HEK293 (cell line): ENCODE measurements at regions not wholly inside any gene's neighbourhood (a gene's known extent, or its start where the extent isn't known, plus 50 kb on each side); places are given as distances from the start of the nearest gene placed in this dataset.

Experiments
- CTCF ChIA-PET: fragments of 350-600 bp; formaldehyde crosslinking; extraction: SDS; loops from one replicate; lab custom pipeline; 2021; ENCODE audit warnings: antibody characterized with exemption; lab: Yijun Ruan, JAX
- POLR2A ChIA-PET: fragments of 300-600 bp; formaldehyde crosslinking; extraction: SDS; loops from one replicate; lab custom pipeline; 2020; ENCODE audit warnings: antibody characterized with exemption, inconsistent platforms; lab: Yijun Ruan, JAX
- H3K27ac ChIP-seq: fragments of 200-500 bp; sonication (Bioruptor generic); 2 replicates; pipeline ENCODE4 v1.5.1; 2014; ENCODE audit warnings: low read depth, low read length, control low read depth, inconsistent platforms; ENCODE audit errors: extremely low read depth
- H3K36me3 ChIP-seq, 2 experiments: fragments of 200-500 bp in 1 of 2; sonication (Bioruptor generic) in 1 of 2; 1 replicate in 1 of 2; 2 replicates in 1 of 2; pipeline ENCODE4 v1.5.1; 2014 to 2017; ENCODE audit warnings: inconsistent platforms in 2 of 2, low read length in 2 of 2; ENCODE audit not compliant: control insufficient read depth in 2 of 2, insufficient read depth in 1 of 2
- H3K4me1 ChIP-seq: fragments of 200-500 bp; sonication (Bioruptor generic); 2 replicates; pipeline ENCODE4 v1.5.1; 2014; ENCODE audit warnings: mild to moderate bottlenecking, low read length, inconsistent platforms; ENCODE audit not compliant: control insufficient read depth, insufficient read depth
- H3K4me3 ChIP-seq: 2 replicates; pipeline ENCODE4 v1.5.1; 2011; ENCODE audit warnings: low read depth, mild to moderate bottlenecking, control low read depth, low read length, moderate library complexity
- H3K9me3 ChIP-seq: fragments of 200-500 bp; sonication (Bioruptor generic); 2 replicates; pipeline ENCODE4 v1.5.1; 2014; ENCODE audit warnings: low read depth, low read length, inconsistent platforms; ENCODE audit not compliant: control insufficient read depth, insufficient read depth
- GLIS2 ChIP-seq: fragments of 450-650 bp; formaldehyde crosslinking; IDR thresholded peaks from 2 replicates; pipeline ENCODE4 v1.5.1; 2016; ENCODE audit warnings: missing biosample characterization, missing genetic modification characterization
- KLF7 ChIP-seq: fragments of 450-650 bp; formaldehyde crosslinking; IDR thresholded peaks from 2 replicates; pipeline ENCODE4 v1.5.1; 2016; ENCODE audit warnings: missing biosample characterization, missing genetic modification characterization, borderline replicate concordance
- MEIS1 ChIP-seq: sonication (generic); formaldehyde crosslinking; IDR thresholded peaks from 2 replicates; pipeline ENCODE4 v1.8.1; 2022; ENCODE audit warnings: missing genetic modification reagents, mild to moderate bottlenecking, borderline replicate concordance
- OSR2 ChIP-seq: fragments of 450-650 bp; formaldehyde crosslinking; IDR thresholded peaks from 2 replicates; pipeline ENCODE4 v1.5.1; 2016; ENCODE audit warnings: missing biosample characterization, missing genetic modification characterization
- SCRT2 ChIP-seq: fragments of 450-650 bp; formaldehyde crosslinking; IDR thresholded peaks from 2 replicates; pipeline ENCODE4 v1.5.1; 2016; ENCODE audit warnings: missing biosample characterization, missing genetic modification characterization
- ZBTB21 ChIP-seq: fragments of 450-650 bp; formaldehyde crosslinking; IDR thresholded peaks from 2 replicates; pipeline ENCODE4 v1.5.1; 2017; ENCODE audit warnings: missing biosample characterization, missing genetic modification characterization
- ZFHX2 ChIP-seq: fragments of 450-650 bp; formaldehyde crosslinking; conservative IDR thresholded peaks from 2 replicates; pipeline ENCODE4 v1.5.1; 2016; ENCODE audit warnings: missing biosample characterization, missing genetic modification characterization
- ZNF112 ChIP-seq: fragments of 450-650 bp; formaldehyde crosslinking; IDR thresholded peaks from 2 replicates; pipeline ENCODE4 v1.5.0; 2017; ENCODE audit warnings: missing biosample characterization, missing genetic modification characterization
- ZNF121 ChIP-seq: fragments of 450-650 bp; formaldehyde crosslinking; IDR thresholded peaks from 2 replicates; pipeline ENCODE4 v1.5.1; 2016; ENCODE audit warnings: missing biosample characterization, missing genetic modification characterization
- ZNF16 ChIP-seq: fragments of 450-650 bp; formaldehyde crosslinking; IDR thresholded peaks from 2 replicates; pipeline ENCODE4 v1.5.1; 2016; ENCODE audit warnings: low read depth, missing biosample characterization, missing genetic modification characterization
- ZNF175 ChIP-seq: fragments of 450-650 bp; formaldehyde crosslinking; IDR thresholded peaks from 2 replicates; pipeline ENCODE4 v1.5.1; 2016; ENCODE audit warnings: missing biosample characterization, missing genetic modification characterization
- ZNF239 ChIP-seq: fragments of 450-650 bp; formaldehyde crosslinking; IDR thresholded peaks from 2 replicates; pipeline ENCODE4 v1.5.1; 2016; ENCODE audit warnings: missing biosample characterization, missing genetic modification characterization
- ZNF324 ChIP-seq: fragments of 450-650 bp; formaldehyde crosslinking; IDR thresholded peaks from 2 replicates; pipeline ENCODE4 v1.5.1; 2016; ENCODE audit warnings: missing biosample characterization, missing genetic modification characterization
- ZNF335 ChIP-seq: fragments of 450-650 bp; formaldehyde crosslinking; conservative IDR thresholded peaks from 2 replicates; pipeline ENCODE4 v1.5.1; 2016; ENCODE audit warnings: missing biosample characterization, missing genetic modification characterization
- ZNF394 ChIP-seq: fragments of 450-650 bp; formaldehyde crosslinking; IDR thresholded peaks from 2 replicates; pipeline ENCODE4 v1.5.1; 2016; ENCODE audit warnings: missing biosample characterization, missing genetic modification characterization, mild to moderate bottlenecking, moderate library complexity, borderline replicate concordance
- ZNF426 ChIP-seq: fragments of 450-650 bp; formaldehyde crosslinking; IDR thresholded peaks from 2 replicates; pipeline ENCODE4 v1.5.1; 2017; ENCODE audit warnings: missing biosample characterization, missing genetic modification characterization, mild to moderate bottlenecking, inconsistent platforms, moderate library complexity
- ZNF501 ChIP-seq: fragments of 450-650 bp; formaldehyde crosslinking; IDR thresholded peaks from 2 replicates; pipeline ENCODE4 v1.5.1; 2016; ENCODE audit warnings: missing biosample characterization, missing genetic modification characterization
- ZNF544 ChIP-seq: fragments of 450-650 bp; formaldehyde crosslinking; IDR thresholded peaks from 2 replicates; pipeline ENCODE4 v1.5.0; 2017; ENCODE audit warnings: missing biosample characterization, missing genetic modification characterization
- ZNF548 ChIP-seq: fragments of 450-650 bp; formaldehyde crosslinking; IDR thresholded peaks from 2 replicates; pipeline ENCODE4 v1.5.1; 2016; ENCODE audit warnings: missing biosample characterization, missing genetic modification characterization
- ZNF560 ChIP-seq: fragments of 450-650 bp; formaldehyde crosslinking; IDR thresholded peaks from 2 replicates; pipeline ENCODE4 v1.5.1; 2017; ENCODE audit warnings: missing biosample characterization, missing genetic modification characterization, borderline replicate concordance
- ZNF610 ChIP-seq: fragments of 450-650 bp; formaldehyde crosslinking; IDR thresholded peaks from 2 replicates; pipeline ENCODE4 v1.5.1; 2016; ENCODE audit warnings: missing biosample characterization, missing genetic modification characterization, borderline replicate concordance
- ZNF626 ChIP-seq: fragments of 450-650 bp; sonication (Bioruptor Pico); formaldehyde crosslinking; IDR thresholded peaks from 2 replicates; pipeline ENCODE4 v1.5.1; 2018; ENCODE audit warnings: missing biosample characterization, missing genetic modification characterization, inconsistent platforms
- TF ChIP-seq, protein P1 (sequence below): fragments of 450-650 bp; formaldehyde crosslinking; IDR thresholded peaks from 2 replicates; pipeline ENCODE4 v1.5.1; 2016; ENCODE audit warnings: missing biosample characterization, missing genetic modification characterization
- TF ChIP-seq, protein P2 (sequence below): fragments of 450-650 bp; formaldehyde crosslinking; IDR thresholded peaks from 2 replicates; pipeline ENCODE4 v1.5.1; 2017; ENCODE audit warnings: missing biosample characterization, missing genetic modification characterization
- TF ChIP-seq, protein P3 (sequence below): fragments of 450-650 bp; formaldehyde crosslinking; IDR thresholded peaks from 2 replicates; pipeline ENCODE4 v1.5.1; 2016; ENCODE audit warnings: missing biosample characterization, missing genetic modification characterization, low read depth
- TF ChIP-seq, protein P4 (sequence below): fragments of 450-650 bp; formaldehyde crosslinking; IDR thresholded peaks from 2 replicates; pipeline ENCODE4 v1.5.1; 2017; ENCODE audit warnings: missing biosample characterization, missing genetic modification characterization

DNA sequence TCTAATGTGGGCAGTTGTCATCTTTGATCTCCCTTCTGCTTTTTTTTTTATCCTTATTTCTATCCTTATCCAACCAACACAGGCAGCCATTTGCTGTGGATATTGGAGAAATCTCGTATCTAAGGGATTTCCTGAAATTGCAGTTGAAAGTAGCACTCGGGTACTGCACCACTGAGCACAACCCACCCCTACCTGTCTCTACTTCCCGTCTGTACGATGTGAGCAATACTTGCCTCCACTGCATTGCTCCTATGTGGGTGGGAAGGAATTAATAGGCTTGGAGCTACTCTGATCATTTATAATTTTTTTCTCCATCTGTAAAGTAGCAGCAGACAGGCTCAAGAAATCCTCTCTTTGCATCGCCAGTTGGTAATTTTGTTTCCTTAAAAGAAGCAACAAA lies 300.4 kb downstream of the SNAPC1 start:
- no peak overlapping the region for H3K27ac ChIP-seq
- no peaks in the 10 kb centered on the region for H3K4me1 ChIP-seq
- TF ChIP-seq OSR2 (tag by site-specific recombination): no peak
- TF ChIP-seq KLF7 (tag by site-specific recombination): no peak
- TF ChIP-seq ZNF324 (tag by site-specific recombination): no peak
- no peak for TF ChIP-seq GLIS2 (tag by site-specific recombination)
- TF ChIP-seq, protein P1, sequence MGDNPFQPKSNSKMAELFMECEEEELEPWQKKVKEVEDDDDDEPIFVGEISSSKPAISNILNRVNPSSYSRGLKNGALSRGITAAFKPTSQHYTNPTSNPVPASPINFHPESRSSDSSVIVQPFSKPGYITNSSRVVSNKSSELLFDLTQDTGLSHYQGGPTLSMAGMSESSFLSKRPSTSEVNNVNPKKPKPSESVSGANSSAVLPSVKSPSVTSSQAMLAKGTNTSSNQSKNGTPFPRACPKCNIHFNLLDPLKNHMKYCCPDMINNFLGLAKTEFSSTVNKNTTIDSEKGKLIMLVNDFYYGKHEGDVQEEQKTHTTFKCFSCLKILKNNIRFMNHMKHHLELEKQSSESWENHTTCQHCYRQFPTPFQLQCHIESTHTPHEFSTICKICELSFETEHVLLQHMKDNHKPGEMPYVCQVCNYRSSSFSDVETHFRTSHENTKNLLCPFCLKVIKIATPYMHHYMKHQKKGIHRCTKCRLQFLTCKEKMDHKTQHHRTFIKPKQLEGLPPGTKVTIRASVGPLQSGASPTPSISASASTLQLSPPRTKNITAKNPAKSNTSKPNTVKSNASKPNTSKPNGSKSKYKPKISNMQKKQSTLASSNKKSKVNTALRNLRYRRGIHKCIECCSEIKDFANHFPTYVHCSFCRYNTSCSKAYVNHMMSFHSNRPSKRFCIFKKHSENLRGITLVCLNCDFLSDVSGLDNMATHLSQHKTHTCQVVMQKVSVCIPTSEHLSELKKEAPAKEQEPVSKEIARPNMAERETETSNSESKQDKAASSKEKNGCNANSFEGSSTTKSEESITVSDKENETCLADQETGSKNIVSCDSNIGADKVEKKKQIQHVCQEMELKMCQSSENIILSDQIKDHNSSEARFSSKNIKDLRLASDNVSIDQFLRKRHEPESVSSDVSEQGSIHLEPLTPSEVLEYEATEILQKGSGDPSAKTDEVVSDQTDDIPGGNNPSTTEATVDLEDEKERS: no peak
- TF ChIP-seq ZNF626 (tag by site-specific recombination): no peak
- no peak for TF ChIP-seq ZNF239 (tag by site-specific recombination)
- no peak for TF ChIP-seq ZNF544 (tag by site-specific recombination)
- no peak for TF ChIP-seq ZBTB21
- no peak for TF ChIP-seq ZNF121
- TF ChIP-seq, all 188 proteins: peak for 0
- no peak overlapping the region for H3K4me3 ChIP-seq
- CTCF ChIA-PET: no interaction called here
- POLR2A ChIA-PET: no interaction called here
- no peaks in the 10 kb centered on the region for H3K9me3 ChIP-seq
- no peaks in the 10 kb centered on the region for H3K36me3 ChIP-seq

DNA sequence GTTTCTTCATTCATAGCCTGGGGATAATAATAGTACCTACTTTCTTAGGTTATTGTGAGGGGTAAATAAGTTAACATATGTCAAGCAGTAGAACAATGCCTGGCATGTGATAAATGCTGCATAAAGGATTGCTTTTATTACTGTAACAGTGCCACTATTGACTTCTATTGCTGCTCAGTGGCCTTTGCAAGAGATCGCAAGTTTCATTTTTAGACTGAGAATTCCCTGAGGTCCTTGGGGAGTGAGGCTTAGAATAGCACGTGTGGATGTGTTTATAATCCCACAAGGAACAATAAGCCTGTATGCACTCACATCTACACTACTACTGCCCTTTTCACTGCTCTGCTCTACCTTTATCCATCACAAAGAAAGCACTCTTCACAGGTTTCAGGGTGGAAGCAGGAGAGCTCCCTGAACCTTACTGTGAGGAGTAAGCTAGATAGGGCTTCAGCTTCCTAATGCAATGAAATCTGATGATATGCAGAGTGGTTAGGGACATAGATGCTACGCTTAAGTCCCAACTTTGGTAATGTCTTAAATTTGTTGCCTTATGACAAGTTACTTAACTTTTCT lies 302.6 kb downstream of the SNAPC1 start:
- ChIA-PET CTCF (no interaction called here), POLR2A (no interaction called here)
- H3K4me1 ChIP-seq: no peaks in the 10 kb centered on the region
- H3K36me3 ChIP-seq: no peaks in the 10 kb centered on the region
- TF ChIP-seq SCRT2 (tag by site-specific recombination): no peak
- no peak for TF ChIP-seq ZNF121
- TF ChIP-seq ZNF610 (tag by site-specific recombination): no peak
- no peak for TF ChIP-seq ZNF335 (tag by site-specific recombination)
- TF ChIP-seq ZNF560 (tag by site-specific recombination): no peak
- TF ChIP-seq ZNF175: no peak
- no peak for TF ChIP-seq ZNF112 (tag by site-specific recombination)
- TF ChIP-seq ZNF501: no peak
- no peak for TF ChIP-seq MEIS1 (CRISPR knock-in tag)
- TF ChIP-seq ZNF394 (tag by site-specific recombination): no peak
- TF ChIP-seq, protein P2, sequence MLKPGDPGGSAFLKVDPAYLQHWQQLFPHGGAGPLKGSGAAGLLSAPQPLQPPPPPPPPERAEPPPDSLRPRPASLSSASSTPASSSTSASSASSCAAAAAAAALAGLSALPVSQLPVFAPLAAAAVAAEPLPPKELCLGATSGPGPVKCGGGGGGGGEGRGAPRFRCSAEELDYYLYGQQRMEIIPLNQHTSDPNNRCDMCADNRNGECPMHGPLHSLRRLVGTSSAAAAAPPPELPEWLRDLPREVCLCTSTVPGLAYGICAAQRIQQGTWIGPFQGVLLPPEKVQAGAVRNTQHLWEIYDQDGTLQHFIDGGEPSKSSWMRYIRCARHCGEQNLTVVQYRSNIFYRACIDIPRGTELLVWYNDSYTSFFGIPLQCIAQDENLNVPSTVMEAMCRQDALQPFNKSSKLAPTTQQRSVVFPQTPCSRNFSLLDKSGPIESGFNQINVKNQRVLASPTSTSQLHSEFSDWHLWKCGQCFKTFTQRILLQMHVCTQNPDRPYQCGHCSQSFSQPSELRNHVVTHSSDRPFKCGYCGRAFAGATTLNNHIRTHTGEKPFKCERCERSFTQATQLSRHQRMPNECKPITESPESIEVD (tag by site-specific recombination): no peak
- TF ChIP-seq ZNF426 (tag by site-specific recombination): no peak
- no peak for TF ChIP-seq ZFHX2
- no peak for TF ChIP-seq ZNF16 (tag by site-specific recombination)
- TF ChIP-seq, protein P3, sequence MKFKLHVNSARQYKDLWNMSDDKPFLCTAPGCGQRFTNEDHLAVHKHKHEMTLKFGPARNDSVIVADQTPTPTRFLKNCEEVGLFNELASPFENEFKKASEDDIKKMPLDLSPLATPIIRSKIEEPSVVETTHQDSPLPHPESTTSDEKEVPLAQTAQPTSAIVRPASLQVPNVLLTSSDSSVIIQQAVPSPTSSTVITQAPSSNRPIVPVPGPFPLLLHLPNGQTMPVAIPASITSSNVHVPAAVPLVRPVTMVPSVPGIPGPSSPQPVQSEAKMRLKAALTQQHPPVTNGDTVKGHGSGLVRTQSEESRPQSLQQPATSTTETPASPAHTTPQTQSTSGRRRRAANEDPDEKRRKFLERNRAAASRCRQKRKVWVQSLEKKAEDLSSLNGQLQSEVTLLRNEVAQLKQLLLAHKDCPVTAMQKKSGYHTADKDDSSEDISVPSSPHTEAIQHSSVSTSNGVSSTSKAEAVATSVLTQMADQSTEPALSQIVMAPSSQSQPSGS (tag by site-specific recombination): no peak
- no peak for TF ChIP-seq ZNF548 (tag by site-specific recombination)
- TF ChIP-seq, protein P4, sequence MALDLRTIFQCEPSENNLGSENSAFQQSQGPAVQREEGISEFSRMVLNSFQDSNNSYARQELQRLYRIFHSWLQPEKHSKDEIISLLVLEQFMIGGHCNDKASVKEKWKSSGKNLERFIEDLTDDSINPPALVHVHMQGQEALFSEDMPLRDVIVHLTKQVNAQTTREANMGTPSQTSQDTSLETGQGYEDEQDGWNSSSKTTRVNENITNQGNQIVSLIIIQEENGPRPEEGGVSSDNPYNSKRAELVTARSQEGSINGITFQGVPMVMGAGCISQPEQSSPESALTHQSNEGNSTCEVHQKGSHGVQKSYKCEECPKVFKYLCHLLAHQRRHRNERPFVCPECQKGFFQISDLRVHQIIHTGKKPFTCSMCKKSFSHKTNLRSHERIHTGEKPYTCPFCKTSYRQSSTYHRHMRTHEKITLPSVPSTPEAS (tag by site-specific recombination): no peak
- H3K9me3 ChIP-seq: no peaks in the 10 kb centered on the region
- no peak overlapping the region for H3K27ac ChIP-seq
- no peak overlapping the region for H3K4me3 ChIP-seq
